Suppressor macrophage treated with lipopolysaccharide for 4 hours (primary cell): ENCODE measurements at regions not wholly inside any gene's neighbourhood (a gene's known extent, or its start where the extent isn't known, plus 50 kb on each side); places are given as distances from the start of the nearest gene placed in this dataset.

Experiments
- DNase-seq: peaks from one replicate; pipeline ENCODE4 v3.0.0-alpha.2; 2020

DNA sequence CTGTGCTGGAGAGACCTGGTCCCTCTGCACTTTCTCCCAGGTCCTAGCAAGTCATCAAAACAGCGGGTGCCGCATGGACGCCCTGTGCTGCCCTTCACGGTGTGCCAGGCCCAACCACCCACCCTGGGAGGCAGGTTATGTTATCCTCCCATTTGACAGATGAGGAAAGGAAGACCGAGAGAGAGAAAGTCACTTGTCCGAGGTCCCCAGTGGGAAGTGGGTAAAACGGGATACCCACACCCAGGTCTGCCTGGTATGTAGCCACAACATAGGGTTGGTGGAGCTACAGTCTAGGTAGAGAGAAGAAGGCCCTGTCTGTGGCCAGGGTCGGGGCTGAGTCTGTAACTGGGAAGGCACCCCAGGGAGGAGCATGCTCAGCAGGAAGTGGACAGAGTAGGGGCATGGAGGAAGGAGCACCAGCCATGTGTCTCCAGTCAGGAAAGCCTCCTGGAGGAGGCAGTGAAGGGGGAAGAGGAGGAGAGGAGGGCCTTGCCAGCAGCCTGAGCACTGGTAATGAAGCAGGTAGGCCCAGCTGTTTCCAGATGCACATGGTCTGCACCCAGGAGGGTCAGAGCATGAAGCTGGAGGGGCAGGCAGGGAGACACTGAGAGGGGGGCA lies 98.4 kb downstream of the ZFP36L2 start:
- DNase-seq: no peak

DNA sequence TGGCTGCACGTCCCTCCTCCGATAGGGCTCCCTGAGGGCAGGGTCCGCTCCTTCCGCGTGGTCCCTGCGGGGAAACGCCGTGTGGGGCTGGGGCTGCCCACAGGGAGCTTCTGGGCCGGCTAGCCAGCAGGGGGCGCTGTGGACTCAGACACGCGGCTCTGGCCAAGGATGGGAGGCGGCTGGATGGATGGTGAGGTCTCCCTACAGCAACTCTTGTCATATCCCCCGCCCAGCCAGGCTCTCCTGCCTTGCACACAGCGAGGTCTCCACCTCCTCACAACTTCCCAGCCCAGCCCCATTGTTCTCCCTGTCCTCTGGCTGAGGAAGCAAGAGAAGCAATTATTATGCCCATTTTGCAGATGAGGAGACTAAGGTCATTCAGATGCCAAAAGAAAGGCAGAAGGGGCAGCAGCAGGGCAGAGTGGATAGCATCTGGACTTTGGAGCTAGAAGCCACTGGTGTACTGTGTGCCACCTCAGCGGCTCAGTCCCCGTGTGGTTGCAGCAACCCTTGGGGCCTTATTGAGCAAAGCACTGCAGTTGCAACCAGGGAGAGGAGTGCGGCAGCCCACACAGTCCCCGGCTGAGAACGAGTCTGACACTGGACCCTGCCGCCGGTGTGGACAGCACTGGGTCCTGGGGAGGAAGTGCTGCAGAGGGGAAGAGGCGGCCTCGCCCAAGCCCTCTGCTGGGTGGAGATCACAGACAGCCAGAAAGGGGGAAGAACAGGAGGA lies 99.0 kb downstream of the ZFP36L2 start:
- DNase-seq: peak; percentile 79

DNA sequence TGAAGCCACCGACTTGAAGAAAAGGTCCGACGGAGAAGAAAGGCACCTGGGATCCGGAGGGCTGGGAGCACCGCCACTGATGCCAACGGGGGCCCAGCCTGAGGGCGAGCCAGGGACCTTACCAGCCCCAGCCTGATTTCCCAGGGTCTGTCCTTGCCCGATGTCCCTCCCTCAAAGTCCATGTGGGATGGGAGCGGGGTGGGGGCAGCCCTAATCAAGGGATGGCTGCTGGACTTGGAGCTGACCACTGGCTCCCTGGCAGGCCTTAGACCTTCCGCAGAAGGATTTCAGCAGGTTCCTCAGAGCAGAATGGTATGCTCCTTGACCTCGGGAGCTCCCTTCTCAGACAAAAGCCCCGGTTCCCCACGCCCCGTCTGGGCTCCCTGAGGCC lies 99.6 kb downstream of the ZFP36L2 start:
- DNase-seq: no peak

DNA sequence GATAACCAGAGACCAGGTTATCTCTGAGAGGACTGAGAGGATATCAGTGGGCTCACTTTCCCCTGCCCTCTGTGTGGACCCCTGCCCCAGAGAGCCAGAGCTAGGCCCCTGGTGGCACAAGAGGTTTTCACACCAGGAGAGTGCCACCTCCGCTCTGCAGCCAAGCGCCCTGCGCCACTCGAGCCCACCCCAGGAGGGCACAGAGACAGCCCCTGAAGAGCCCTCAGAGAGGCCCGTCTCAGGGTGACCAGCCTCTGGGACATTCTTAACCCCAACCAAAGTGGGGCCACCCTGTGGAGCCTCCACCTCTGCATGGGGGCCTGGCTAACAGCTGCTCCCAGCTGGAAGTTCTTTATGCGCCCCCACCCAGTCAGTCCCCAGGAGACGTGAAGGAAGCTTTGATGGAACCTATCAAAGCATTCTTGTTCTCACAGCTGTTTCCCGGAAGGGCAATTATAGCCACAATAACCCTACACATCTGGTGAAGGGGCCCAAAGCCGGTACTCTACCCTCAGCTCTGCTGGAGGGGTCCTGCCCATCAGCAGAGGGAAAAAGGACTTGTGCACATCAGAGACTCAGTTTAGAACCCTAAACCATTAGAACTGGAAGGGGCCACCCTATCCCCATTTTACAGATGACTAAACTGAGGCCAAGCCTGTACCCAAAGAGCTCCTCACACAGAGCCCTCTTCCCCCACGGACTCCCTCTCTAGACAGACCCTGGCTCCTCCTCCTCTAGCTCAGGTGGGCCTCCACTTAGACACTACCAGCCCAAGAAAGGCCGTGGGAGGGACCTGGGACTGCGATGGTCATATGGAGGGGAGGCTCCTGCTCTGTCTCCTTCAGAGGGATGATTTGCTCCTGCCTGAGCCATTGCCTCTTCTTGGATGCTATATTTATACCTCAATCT lies 101.1 kb downstream of the ZFP36L2 start:
- DNase-seq: no peak

DNA sequence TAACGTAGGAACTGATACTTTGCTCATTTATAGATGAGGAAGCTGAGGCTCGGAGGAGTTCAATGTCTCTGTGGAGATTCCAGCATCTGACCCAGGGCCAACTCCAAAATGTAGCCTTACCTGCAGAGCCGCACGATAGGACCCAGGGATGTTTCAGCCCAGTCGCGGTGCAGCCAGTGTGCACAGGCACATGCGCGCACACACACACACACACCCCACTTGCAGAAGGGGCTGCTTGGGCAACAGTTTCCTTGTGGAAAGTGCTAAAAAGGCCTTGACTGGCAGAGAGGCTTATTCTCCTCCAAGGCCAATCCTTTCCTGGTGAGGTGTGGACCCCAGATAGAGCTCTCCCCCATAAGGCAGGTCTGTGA lies 101.7 kb downstream of the ZFP36L2 start:
- no peak for DNase-seq

DNA sequence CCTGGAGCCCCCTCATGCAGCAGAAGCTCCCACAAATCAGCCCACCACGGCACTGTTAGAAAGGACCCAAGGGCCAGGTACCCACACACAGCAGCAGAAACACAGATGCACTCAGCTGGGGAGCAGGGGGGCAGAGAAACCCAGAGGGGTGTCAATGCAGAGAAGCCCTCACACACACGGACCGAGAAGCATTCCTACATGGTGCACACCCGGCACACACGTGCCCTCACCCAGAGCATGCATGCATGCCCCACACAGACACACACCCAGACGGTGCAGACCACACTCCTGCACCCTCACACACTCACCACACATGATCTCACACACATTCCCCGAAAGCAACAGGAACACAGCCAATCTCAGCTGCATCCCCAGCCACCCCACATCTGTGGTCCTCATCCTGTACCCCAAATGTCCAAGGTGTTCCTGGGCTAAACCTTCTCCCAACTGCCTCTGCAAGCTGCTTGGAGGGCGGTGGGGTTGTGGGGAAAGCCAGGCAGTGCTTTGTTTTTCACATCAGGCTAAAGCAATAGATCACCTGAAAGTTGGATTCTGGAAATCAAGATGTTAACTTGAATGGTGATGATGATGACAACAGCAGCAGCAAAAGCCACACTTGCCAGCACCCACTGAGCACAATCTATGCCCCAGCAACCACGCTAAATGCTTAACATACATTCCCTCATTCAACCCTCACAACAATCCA lies 102.3 kb downstream of the ZFP36L2 start:
- no peak for DNase-seq

DNA sequence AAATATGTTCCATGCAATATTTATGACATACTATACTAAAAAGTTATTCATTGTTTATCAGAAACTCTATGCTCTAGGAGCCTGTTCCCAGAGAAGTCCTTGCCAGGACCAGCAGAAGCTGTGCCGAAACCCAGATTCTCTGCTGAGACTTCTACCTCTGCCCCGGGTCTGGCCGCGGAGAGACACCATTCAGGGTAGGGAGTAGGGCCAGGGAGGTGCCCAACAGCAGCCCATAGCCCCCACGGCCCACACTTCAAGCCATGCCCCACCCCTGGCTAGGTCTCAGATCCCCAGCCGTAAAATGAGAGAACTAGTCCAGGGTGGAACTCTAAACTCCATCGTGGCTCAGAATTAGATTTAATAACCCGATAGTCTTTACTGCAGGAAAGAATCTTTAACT lies 102.9 kb downstream of the ZFP36L2 start:
- DNase-seq: no peak

DNA sequence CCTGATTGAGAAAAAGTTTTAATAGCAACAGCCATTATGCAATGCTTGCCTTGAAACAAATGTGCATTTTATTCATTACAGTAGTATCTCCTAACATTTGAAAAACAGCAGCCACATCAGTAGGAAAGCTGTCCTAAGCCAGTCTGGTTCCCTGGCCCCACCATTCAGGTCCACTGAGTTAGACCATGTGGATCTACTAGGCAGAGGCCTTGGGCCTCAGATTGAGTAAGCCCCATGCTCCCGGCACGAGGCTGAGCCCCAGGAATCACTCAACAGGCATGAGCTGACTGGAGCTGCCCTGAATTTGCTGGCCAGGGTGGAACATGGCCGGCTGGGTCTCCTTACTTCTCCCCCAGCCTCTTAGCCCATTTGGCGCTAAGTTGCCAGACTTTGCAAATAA lies 103.4 kb downstream of the ZFP36L2 start:
- DNase-seq: no peak

DNA sequence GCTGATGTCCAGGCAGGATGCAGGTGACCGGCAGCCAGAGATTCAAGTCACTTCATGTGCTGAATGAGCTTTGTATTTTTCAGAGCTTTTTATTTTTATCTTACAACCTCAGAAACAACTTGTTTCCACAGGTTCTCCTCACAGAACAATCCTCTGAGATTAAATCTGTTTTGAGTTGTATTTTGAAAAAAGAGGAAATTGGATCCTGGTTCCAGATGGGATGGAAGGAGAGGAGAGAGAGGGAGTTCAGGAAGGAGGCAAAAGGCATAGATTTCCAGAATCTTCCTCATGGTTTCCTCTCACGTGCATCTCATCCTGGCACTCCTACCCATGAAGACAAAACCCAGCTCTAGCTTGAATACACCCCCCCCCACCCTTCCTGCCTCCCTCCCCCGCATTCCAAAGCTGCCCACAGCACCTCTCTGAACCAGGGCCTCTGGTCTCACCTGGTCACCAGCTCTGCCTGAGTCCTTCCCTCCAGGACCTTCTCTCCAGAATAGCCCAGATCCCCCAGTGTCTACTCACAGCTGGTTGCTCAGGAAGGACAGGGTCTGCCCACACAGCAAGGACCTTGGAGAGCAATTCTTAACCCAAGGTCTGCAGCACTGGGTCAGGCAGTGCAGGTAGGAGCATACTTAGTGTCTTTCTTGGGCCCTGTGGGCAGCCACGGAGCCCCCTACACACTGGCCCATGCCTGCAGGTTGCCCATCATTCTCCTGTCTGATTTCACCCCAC lies 104.7 kb downstream of the ZFP36L2 start:
- no peak for DNase-seq

DNA sequence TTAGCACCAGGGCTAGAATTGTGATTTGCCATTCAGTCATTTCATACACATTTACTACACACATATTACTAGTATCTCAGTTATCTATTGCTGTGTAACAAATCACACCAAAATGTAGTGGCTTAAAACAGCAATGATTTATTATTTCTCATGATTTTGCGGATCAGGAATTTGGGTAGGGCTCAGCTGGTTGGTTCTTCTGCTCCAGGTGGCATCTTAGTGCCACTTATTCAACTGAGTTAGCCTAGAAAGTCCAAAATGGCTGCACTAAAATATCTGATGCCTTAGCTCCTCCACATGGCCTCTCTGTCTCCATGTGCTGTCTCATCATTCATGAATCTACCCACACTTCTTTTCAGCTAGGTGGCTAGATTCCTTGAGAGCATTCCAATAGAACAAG lies 107.1 kb downstream of the ZFP36L2 start:
- no peak for DNase-seq

DNA sequence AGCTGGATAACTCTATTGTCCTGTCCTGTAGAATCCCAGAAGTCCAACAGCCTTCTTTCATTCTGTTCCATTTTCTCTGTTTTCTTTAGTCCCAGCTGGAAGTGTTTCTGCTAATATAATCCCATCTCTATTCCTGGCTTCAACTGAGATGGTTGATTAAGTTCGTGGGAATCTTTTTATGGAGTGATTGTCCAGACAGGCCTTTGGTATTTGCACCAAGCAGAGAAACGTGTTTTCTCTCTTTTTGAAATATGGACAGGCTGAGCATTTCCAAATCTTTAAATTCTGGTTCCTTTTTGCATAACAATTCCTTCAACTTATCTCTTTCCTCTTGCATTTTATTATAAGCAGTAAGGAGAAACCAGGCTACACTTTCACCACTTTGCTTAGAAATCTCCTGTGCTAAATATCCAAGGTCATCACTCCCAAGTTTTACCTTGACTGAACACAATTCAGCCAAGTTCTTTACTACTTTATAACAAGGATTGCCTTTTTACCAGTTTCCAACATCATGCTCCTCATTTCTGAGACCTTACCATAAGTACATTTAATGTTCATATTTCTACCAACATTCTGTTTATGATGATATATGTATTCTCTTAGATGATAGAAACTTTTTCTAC lies 108.8 kb downstream of the ZFP36L2 start:
- DNase-seq: no peak

DNA sequence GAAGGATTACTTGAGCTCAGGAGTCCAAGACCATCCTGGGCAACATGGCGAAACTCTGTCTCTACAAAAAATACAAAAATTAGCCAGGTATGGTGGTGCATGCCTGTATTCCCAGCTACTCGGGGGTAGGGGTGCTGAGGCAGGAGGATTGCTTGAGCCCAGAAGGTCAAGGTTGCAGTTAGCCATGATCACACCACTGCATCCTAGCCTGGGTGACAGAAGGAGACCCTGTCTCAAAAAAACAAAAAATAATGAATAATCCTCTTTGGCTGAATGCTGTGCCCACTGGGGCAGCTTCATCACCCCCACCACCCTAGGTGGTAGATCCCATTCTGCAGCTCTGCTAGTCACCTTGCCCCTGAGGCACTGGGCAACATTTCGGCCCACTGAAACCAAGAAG lies 109.4 kb downstream of the ZFP36L2 start:
- no peak for DNase-seq

DNA sequence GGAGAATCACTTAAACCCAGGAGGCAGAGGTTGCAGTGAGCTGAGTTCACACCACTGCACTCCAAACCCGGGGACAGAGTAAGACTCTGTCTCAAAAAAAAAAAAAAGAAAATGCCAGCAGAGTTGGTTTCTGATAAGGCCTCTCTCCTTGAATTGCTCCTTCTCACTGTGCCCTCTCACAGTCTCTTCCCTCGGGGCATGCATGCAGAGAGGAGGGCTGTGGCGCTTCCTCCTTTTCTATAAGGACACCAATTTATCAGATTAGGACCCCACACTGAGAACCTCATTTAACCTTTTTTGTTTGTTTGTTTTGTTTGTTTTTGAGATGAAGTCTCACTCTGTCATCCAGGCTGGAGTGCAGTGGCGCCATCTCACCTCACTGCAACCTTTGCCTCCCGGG lies 110.5 kb downstream of the ZFP36L2 start:
- no peak for DNase-seq

DNA sequence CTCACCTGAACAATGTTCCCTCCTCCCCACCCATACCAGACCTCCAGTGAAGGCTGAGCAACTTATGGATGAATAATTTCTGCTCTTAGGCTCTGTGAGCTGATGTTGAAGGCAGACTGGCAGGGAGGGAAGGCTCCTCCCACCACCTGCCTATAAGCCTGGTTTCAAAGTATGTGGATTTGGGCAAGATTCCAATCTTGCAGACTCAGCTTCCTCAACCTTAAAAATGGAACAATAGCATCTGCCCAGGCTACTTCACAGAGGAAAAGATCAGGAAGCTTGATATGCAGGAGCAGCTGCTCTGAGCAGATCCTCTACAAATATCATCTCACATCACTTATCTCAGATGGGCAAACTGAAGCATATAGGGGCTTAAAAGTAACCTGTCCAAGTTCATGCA lies 112.2 kb downstream of the ZFP36L2 start:
- DNase-seq: no peak

DNA sequence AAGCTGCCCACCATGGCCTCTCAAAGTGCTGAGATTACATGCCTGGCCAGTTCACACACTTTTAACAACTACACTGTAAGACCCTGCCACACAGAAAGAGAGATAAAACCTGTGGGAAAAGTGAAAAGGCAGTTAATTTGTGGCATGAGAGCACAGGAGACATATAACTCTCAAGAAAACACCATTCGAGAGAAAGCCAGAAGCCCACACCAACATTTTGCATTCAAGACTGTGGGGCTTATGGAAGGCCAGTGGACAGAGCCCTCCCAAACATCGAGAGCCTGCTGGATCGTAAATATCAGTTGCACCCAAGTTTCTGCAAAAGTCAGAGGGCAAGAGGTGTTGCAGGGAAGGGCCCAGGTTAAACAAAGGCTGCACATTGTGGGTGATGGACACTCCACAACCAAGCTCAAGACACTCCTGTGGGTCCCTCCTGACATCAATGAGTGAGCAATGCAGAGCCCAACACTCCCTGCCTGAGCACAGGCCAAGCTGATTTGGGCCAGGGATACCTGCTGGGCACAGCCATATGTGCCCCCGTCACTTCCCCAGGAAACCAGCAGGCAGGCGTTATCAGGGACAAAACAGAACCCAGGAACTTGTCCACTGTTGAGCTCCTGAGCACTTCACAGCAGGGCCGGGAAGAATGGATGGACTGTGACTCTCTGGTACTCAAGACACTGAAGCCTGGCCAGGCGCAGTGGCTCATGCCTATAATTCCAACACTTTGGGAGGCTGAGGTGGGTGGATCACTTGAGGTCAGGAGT lies 114.4 kb downstream of the ZFP36L2 start:
- no peak for DNase-seq

DNA sequence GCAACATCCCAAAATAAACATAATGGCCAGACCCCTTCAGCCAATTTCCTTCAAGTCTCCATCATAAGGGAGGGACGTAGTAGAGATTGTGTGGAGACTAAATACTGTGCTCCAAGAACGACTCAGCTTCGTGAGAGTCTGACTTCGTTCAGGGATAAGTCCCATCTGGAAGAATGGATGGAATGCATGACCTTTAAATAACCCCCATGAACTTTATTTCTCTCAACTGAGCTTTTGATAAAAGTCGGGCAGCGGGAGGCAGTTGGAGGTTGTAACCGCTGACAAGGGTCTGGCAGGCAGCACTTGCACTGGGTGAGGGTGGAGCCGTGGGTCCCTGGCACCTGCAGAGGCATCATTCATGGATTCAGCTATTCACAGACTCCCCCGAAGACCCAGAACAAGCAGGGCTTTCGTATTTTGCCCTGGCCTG lies 115.9 kb downstream of the ZFP36L2 start:
- DNase-seq: no peak

DNA sequence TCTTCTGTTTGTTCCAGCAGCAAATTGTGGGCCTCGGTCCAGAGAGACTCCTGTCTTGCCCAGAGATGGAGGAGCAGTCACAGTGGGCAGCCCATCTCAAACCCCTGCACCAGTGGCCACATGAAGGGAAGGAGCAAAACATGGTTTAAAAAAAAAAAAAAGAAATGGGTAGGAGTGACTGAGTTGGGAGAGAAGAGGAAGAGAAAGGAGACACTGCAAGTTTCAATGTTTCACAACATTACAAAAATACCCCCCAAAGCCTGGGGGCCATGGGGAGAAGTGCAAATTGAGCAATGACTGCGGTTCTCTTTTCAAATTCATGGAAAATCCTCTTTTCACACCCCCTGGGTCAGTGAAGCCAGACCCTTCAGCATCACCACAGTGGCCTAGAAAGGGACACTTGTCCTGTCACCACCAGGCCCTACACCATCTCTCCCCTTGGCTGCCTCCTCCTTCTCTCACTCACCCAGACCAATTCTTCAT lies 117.1 kb downstream of the ZFP36L2 start:
- peak; percentile 87 for DNase-seq

DNA sequence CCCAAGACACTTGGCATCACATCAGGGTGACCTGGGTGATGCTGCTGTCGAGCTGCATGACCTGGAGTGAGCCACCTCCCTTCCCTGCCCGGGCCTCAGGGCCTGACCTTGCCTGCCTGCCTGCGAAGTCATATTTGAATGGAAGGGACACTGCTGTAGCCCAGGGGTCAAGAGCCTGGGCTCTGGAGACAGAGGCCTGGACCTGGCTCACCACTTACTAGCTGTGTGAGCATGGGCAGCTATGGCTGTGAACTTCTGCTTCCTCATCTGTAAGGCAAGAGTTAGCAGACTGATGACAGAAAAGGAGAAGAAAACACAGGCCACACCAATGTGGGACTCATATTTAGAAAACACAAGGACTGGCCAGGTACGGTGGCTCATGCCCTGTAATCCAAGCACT lies 118.7 kb downstream of the ZFP36L2 start:
- peak; percentile 63 for DNase-seq

DNA sequence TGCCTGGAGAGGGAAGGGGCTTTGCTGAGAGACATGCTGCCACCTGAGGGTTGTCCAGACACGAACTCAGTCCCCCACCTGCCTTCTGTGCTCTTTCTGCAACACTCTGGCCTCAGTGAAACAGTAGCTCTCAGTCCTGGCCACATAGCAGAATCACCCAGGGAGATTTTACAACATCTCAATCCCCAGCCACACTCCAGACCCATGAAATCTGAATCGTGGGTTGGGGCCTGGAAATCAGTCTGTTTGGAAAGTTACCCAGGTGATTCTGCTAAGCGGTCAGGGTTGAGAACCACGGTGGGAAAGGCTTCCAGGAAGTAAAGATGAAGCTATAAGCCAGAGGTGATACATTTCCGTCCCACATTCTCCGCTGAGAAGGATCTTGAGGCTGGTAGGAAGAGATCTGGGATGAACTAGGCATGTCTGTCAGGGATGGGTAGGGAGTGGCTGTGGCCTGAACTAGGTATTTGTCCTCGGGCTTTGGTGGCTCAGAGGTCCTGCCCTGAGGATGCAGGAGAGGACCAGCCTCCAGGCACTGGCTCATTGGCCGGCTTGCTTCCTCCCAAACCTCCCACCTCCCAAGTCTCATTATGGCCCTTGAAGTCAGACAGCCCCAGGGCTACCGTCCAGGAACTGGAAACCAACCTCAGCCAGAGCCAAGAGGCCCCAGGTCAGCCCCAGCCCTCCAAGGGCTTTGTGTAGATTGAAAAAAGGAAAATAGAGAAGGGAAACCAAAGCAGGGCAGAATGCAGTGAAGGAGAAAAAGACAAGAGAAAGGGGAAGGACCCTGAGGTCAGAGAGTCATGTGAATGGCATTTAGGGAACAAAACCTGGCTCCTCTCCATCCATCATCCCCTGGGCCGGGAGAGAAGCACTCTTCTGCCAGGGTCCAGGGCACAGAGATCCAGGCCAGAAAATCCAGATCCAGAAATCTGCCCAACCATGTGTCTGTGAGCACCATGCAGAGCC lies 119.6 kb downstream of the ZFP36L2 start:
- DNase-seq: peak; percentile 78
